Heart right ventricle (tissue), 16 donors: ENCODE measurements at regions not wholly inside any gene's neighbourhood (a gene's known extent, or its start where the extent isn't known, plus 50 kb on each side); places are given as distances from the start of the nearest gene placed in this dataset.

Experiments
- ATAC-seq, 8 donors: fragments of 200-7000 bp; cut with Tn5 transposase; one replicate each; pipeline ENCODE4 v1.9.1; 2020; ENCODE audit warnings: mild to moderate bottlenecking in 8 of 8, moderate library complexity in 8 of 8, moderate number of reproducible peaks in 1 of 8
- DNase-seq, 2 donors: peaks; one replicate each; pipeline ENCODE4 v3.0.0-alpha.2; 2020
- H3K27ac ChIP-seq, 10 donors: fragments of 200-600 bp; sonication (generic) in 2 of 10; one replicate each; pipeline versions ENCODE4 v1.5.0 to v1.8.0; 2020 to 2022; ENCODE audit warnings: mild to moderate bottlenecking in 3 of 10
- H3K27me3 ChIP-seq, 7 donors: fragments of 200-600 bp; one replicate each; pipeline ENCODE4 v1.8.0; 2021 to 2022; ENCODE audit warnings: mild to moderate bottlenecking in 2 of 7
- H3K36me3 ChIP-seq, 9 donors: fragments of 200-600 bp; sonication (generic) in 1 of 9; one replicate each; pipeline versions ENCODE4 v1.5.0 to v1.8.0; 2020 to 2022; ENCODE audit warnings: mild to moderate bottlenecking in 2 of 9
- H3K4me1 ChIP-seq, 9 donors: fragments of 200-600 bp; sonication (generic) in 1 of 9; one replicate each; pipeline versions ENCODE4 v1.5.0 to v1.8.0; 2020 to 2022; ENCODE audit warnings: mild to moderate bottlenecking in 4 of 9
- H3K4me3 ChIP-seq, 10 donors: fragments of 200-600 bp; sonication (generic) in 2 of 10; one replicate each; pipeline versions ENCODE4 v1.5.0 to v1.8.0; 2020 to 2022; ENCODE audit warnings: mild to moderate bottlenecking in 7 of 10, moderate library complexity in 2 of 10
- H3K9me3 ChIP-seq, 11 donors: fragments of 200-600 bp in 10 of 11; sonication (generic) in 2 of 11; one replicate each; pipeline versions ENCODE4 v1.5.0 to v1.8.0; 2013 to 2022; ENCODE audit warnings: mild to moderate bottlenecking in 2 of 11, control low read depth in 1 of 11, moderate library complexity in 1 of 11
- CTCF ChIP-seq, 9 donors: fragments of 200-600 bp; sonication (generic) in 2 of 9; IDR thresholded peaks; one replicate each; pipeline versions ENCODE4 v1.5.0 to v1.8.0; 2021 to 2022; ENCODE audit warnings: antibody characterized with exemption in 9 of 9, mild to moderate bottlenecking in 5 of 9, moderate library complexity in 1 of 9
- WGBS, 2 donors: extraction: QIAGEN DNeasy Blood & Tissue Kit; methylation state at CpG; one replicate each; pipeline ENCODE4 v1.1.7; 2013; ENCODE audit warnings: inconsistent platforms in 1 of 2; 5-methylcytosine and 5-hydroxymethylcytosine counted together
- intact Hi-C, 10 donors: fragments of 100-400 bp; cut with DNase I; formaldehyde crosslinking; loops; one replicate each; pipeline versions ENCODE4 v1.11.1 to v1.14.2; 2022
- donor health status: Arrhythmogenic right ventricular cardiomyopathy.
- donor health status: ischemic (EF 13 %, LVEDD 7.1; RV severe dilation, severe dysfunction).
- donor health status: healthy with polysubstance abuse.
- donor health status: DM: no; HTN: yes; CAD: no.
- donor health status: DM: no; HTN: no; CAD: no.
- donor health status: ischemic (EF 25% LVEDD 6.9; RV normal size, moderate dysfunction).
- donor health status: ischemic (EF 25% LVEDD 5.7; RV mildly dilated, moderate dysfunction).
- donor health status: healthy.
- donor health status: DM: yes; HTN: yes; CAD: no.
- donor health status: Ischemic cardiomyopathy.
- donor health status: ischemic (EF 35%, LVEDD 5.7; RV mildly dilated, moderate dysfunction).
- donor health status: nonischemic (EF 11% LVEDD 7.7; RV severe dilation, severe dysfunction).
- donor health status: DM: yes; HTN: yes; CAD: no.
- donor health status: PGD.
- donor health status: ischemic (EF 29% LVEDD 5.4; RV normal size, mild dysfunction).
- donor health status: nonischemic (EF 23%, LVEDD 6.1; RV moderate dilation, normal function).

DNA sequence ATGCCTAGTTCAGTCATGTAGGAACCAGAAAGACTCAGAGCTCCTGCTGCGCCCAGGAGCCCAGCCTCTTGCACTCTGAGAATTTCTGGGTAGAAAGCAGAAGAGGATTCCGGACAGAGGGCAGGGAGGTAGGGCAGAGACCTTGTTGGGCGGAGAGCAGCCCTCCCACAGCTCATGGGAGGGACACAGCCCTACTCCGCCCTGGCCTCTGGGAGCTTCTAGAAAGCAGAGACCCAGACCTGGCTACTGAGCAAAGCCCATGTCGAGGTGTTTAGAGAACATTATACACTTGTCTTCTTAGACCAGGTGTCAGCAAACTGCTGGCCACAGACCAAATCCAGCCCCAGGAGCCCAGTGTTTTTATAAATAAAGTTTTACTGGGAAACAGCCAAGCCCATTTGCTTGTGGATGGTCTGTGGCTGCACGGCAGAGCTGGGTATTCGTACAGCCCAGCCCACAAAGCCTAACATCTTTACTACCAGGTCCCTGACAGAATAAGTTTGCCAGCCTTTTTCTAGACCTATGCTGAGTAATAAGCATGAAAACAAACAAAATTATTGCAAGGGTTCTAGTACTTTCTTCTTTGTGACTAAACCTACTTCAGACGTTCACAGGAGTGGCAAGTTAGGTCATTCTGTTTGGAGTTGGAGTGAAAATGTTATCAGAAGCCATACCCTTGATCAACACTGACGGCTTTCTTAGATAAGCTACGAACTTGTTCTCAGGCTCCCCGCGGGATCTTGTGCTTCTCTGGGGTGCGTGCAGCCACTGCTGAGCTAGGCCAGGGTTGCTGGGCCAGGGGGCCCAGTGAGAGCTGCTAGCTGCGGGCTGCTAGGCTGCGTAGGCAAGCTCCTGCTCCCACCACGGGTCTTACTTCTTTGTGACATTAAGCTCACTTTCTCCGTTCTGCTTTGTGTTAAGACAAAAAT is 235.1 kb upstream of the FOXQ1 start:
- no peak overlapping the region for H3K4me3 ChIP-seq
- no peaks in the 10 kb centered on the region for H3K36me3 ChIP-seq
- peaks cover 0 to 9% (median 0%) of the 10 kb centered on the region in 9 donors for H3K4me1 ChIP-seq
- no peak for DNase-seq
- 73 to 76% methylated on average over 17 of the region's 17 CpGs for WGBS, 2 donors
- H3K27ac ChIP-seq, result no peak overlapping the region
- TF ChIP-seq CTCF (IDR thresholded peaks at IDR 0.05), result no peak
- intact Hi-C loops, result no loop called here
- peaks cover 0 to 32% (median 13%) of the 10 kb centered on the region in 7 donors for H3K27me3 ChIP-seq
- no peaks in the 10 kb centered on the region for H3K9me3 ChIP-seq
- ATAC-seq, result no peak

DNA sequence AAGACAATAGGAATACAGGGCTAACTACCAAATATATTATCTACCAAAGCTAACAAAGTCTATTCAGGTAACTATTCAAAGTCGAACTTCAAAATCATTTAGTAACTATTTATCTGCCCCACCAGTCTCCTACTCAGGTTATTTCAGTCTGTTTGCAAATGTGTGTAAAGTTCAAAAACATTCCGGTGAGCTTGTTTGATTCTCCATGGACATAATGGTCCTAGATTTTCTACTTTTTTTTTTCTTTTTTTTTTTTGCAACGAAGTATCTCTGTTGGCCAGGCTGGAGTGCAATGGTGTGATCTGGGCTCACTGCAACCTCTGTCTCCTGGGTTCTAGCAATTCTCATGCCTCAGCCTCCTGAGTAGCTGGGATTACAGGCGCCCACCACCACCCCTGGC is 236.0 kb upstream of the FOXQ1 start:
- Histone ChIP-seq H3K4me3 (no peak overlapping the region), H3K36me3 (no peaks in the 10 kb centered on the region), H3K9me3 (no peaks in the 10 kb centered on the region), H3K4me1 (peaks cover 0 to under 1% (median 0%) of the 10 kb centered on the region in 9 donors), H3K27me3 (peaks cover 0 to 32% (median 13%) of the 10 kb centered on the region in 7 donors), H3K27ac (no peak overlapping the region)
- TF ChIP-seq CTCF (IDR thresholded peaks at IDR 0.05), result no peak
- intact Hi-C loops, result no loop called here
- ATAC-seq (no peak), DNase-seq (no peak)
- WGBS, 2 donors, result 86 to 89% methylated on average over 4 of the region's 4 CpGs

GRCh38 chr6:1075444-1075843 is 236.5 kb upstream of the FOXQ1 start:
- intact Hi-C loops, result no loop called here
- no peaks in the 10 kb centered on the region for H3K36me3 ChIP-seq
- H3K27ac ChIP-seq, result no peak overlapping the region
- H3K4me1 ChIP-seq, result peaks cover 0 to under 1% (median 0%) of the 10 kb centered on the region in 9 donors
- DNase-seq, result no peak
- no peak overlapping the region for H3K4me3 ChIP-seq
- ATAC-seq, result no peak
- TF ChIP-seq CTCF (IDR thresholded peaks at IDR 0.05), result no peak
- no peaks in the 10 kb centered on the region for H3K9me3 ChIP-seq
- 49 to 69% methylated on average over 4 of the region's 4 CpGs for WGBS, 2 donors
- H3K27me3 ChIP-seq, result peaks cover 0 to 32% (median 13%) of the 10 kb centered on the region in 7 donors

DNA sequence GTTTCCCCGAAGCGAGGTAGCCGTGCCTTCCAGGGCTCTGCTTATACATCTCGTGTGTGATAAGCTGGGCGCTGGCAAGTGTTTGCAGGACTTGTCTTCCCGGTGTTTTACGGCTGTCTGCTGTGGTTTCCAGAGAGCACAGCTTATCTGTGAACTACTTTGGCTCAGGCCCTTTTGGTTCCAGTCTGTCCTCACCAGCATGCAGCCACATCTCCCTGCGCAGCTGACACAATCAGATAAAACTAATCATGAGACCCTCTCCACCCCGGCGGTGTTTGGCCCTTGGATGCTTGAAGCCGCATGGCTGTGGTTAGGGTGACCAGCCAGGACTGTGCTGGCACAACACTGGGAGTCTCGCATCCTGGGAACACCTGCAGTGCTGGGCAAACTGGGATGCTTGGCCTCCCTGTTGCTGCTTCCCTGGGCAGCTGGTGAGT is 241.8 kb upstream of the FOXQ1 start:
- H3K4me1 ChIP-seq, result peaks cover 0 to 8% (median 0%) of the 10 kb centered on the region in 9 donors
- DNase-seq, result peak in 1 of 2 donors; percentile 10
- peaks cover 0 to 22% (median 6%) of the 10 kb centered on the region in 7 donors for H3K27me3 ChIP-seq
- intact Hi-C loops, result no loop called here
- ATAC-seq, result peak in 6 of 8 donors; percentile 37 to 76 (median 64)
- 12 to 22% methylated on average over 12 of the region's 12 CpGs for WGBS, 2 donors
- no peak overlapping the region for H3K27ac ChIP-seq
- no peaks in the 10 kb centered on the region for H3K36me3 ChIP-seq
- TF ChIP-seq CTCF (IDR thresholded peaks at IDR 0.05), result no peak
- no peak overlapping the region for H3K4me3 ChIP-seq
- no peaks in the 10 kb centered on the region for H3K9me3 ChIP-seq
